Lower lobe of right lung (tissue), 2 donors: ENCODE measurements at regions not wholly inside any gene's neighbourhood (a gene's known extent, or its start where the extent isn't known, plus 50 kb on each side); places are given as distances from the start of the nearest gene placed in this dataset.
A peak's percentile ranks its signal among the peaks of the same experiment; 100 is the strongest.

Experiments used
- ATAC-seq, 2 donors: fragments of 200-7000 bp; cut with Tn5 transposase; one replicate each; pipeline ENCODE4 v1.9.1; 2020 to 2022; ENCODE audit warnings: mild to moderate bottlenecking in 2 of 2, moderate library complexity in 2 of 2
- DNase-seq: peaks from one replicate; pipeline ENCODE4 v3.0.0-alpha.2; 2020
- H3K27ac ChIP-seq: fragments of 200-600 bp; one replicate; pipeline ENCODE4 v1.8.0; 2022
- H3K27me3 ChIP-seq: fragments of 200-600 bp; one replicate; pipeline ENCODE4 v1.8.0; 2022; ENCODE audit warnings: low read depth
- H3K36me3 ChIP-seq: fragments of 200-600 bp; one replicate; pipeline ENCODE4 v1.8.0; 2022; ENCODE audit warnings: mild to moderate bottlenecking
- H3K4me1 ChIP-seq: fragments of 200-600 bp; one replicate; pipeline ENCODE4 v1.8.0; 2022
- H3K4me3 ChIP-seq: fragments of 200-600 bp; one replicate; pipeline ENCODE4 v1.8.0; 2022; ENCODE audit warnings: mild to moderate bottlenecking
- H3K9me3 ChIP-seq: fragments of 200-600 bp; one replicate; pipeline ENCODE4 v1.8.0; 2022
- CTCF ChIP-seq: fragments of 200-600 bp; IDR thresholded peaks from one replicate; pipeline ENCODE4 v1.8.0; 2022; ENCODE audit warnings: antibody characterized with exemption, mild to moderate bottlenecking
- intact Hi-C: fragments of 100-400 bp; cut with DNase I; formaldehyde crosslinking; loops from one replicate; pipeline ENCODE4 v1.11.0; 2022
- donor health status: DM: no; HTN: yes; CAD: no; lungs with severe emphysema.

DNA sequence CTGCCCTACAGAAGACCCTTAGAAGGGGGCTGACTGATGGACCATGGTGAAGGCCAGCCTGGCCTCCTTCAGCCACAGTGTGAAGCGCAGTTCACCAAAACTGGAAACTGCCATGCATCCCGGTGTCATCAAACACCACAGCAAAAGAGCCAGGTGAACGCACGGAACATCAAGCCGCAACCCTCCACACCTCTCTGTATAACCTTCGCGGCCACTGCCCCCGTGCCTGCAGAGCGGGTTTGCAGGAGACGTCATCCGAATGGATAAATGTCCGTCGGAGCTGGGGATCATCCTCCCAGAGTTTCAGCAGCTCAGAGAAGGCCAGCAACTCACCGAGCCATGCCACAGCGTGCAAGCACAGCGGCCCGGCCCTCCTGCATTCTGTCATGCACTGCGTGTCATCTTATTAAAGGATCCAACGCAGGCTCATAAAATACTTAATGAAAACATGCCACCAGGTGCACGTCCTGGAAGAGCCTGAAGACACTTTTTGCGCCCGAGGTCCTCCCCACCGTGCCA, 309.9 kb downstream of the BRD1 start:
- peaks cover 5% of the 10 kb centered on the region for H3K27me3 ChIP-seq
- ATAC-seq, result no peak
- no peaks in the 10 kb centered on the region for H3K9me3 ChIP-seq
- H3K27ac ChIP-seq, result no peak overlapping the region
- intact Hi-C loops, result no loop called here
- H3K4me3 ChIP-seq, result no peak overlapping the region
- no peaks in the 10 kb centered on the region for H3K36me3 ChIP-seq
- no peak for DNase-seq
- no peak for TF ChIP-seq CTCF
- no peaks in the 10 kb centered on the region for H3K4me1 ChIP-seq

- no peak for DNase-seq
These were observed 310.5 kb downstream of the BRD1 start for GRCh38 chr22:49517211-49517610.

DNA sequence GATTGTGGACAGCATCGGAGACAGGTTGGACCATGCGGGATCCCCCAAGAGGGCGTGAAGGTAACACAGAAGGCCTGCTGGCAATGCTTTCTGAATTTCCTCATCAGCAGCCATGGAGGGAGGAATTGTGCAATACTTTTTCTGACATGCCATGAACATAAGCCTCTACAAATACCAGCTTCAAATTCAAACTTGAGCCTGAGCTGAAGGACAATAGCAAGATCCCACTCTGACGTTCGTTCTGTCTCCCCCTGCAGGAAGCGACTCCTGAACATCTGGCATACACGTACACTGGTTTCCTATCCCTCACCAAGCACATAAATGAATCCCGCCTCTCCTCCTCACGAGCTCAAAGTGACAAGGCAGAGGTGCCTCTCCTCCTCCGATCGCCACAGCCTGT, 312.2 kb downstream of the BRD1 start:
- Histone ChIP-seq H3K4me3 (no peak overlapping the region), H3K27me3 (peaks cover 5% of the 10 kb centered on the region), H3K4me1 (no peaks in the 10 kb centered on the region), H3K9me3 (peaks cover 5% of the 10 kb centered on the region), H3K27ac (no peak overlapping the region), H3K36me3 (no peaks in the 10 kb centered on the region)
- no peak for TF ChIP-seq CTCF
- intact Hi-C loops, result no loop called here
- DNase-seq (no peak), ATAC-seq (no peak)

More at GRCh38 chr22:49517211-49517610, 310.5 kb downstream of the BRD1 start:
- ATAC-seq, result peak in 1 of 2 donors; percentile 9
- H3K36me3 ChIP-seq, result no peaks in the 10 kb centered on the region
- H3K9me3 ChIP-seq, result no peaks in the 10 kb centered on the region
- H3K4me3 ChIP-seq, result no peak overlapping the region
- intact Hi-C loops, result no loop called here
- no peak overlapping the region for H3K27ac ChIP-seq
- peaks cover 5% of the 10 kb centered on the region for H3K27me3 ChIP-seq
- no peaks in the 10 kb centered on the region for H3K4me1 ChIP-seq
- TF ChIP-seq CTCF, result no peak

DNA sequence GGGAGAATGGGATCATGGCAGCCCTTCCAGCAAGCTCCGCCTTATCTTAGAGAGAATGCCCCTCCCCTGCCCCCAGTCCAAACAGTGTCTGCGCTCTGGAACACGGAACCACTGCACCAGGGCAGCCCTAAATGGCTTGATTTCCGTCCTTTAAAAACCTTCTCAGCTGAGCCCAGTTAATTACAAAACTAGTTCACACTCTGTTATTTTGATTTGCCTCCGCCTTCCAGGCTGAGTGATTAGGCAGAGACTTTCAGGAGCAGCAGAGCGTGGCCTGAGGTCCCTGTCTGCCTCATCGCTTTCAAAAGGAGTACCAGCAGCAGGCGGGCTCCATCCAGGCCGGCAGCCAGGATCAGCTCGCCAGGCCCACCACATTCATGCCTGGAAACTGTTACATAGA, 313.0 kb downstream of the BRD1 start:
- ATAC-seq (no peak), DNase-seq (no peak)
- Histone ChIP-seq H3K27ac (no peak overlapping the region), H3K4me3 (no peak overlapping the region), H3K27me3 (peaks cover 5% of the 10 kb centered on the region), H3K9me3 (peaks cover 5% of the 10 kb centered on the region), H3K4me1 (no peaks in the 10 kb centered on the region), H3K36me3 (no peaks in the 10 kb centered on the region)
- intact Hi-C loops, result no loop called here
- no peak for TF ChIP-seq CTCF

DNA sequence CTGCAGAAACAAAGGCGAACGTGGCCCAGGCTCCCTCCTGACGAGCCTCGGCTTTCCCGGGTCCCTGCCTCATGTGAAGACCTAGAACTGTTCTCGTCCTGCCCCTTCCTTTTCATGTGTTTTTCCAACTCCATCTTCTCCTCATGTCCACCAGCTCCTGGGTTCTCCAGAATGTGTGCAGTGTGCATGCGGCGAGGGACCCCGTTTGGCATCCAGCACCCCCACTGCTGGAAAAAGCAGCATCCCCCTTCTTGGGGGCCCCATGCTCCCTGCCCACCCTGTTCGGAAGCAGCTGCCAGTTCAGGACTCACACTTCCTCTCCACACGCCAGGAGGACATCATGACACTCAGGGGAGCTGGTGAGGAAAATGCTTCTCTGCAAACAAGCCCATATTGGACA, 313.5 kb downstream of the BRD1 start:
- H3K4me1 ChIP-seq, result no peaks in the 10 kb centered on the region
- intact Hi-C loops, result no loop called here
- no peak for TF ChIP-seq CTCF
- ATAC-seq (no peak), DNase-seq (no peak)
- H3K27ac ChIP-seq, result no peak overlapping the region
- peaks cover 5% of the 10 kb centered on the region for H3K9me3 ChIP-seq
- no peak overlapping the region for H3K4me3 ChIP-seq
- peaks cover 5% of the 10 kb centered on the region for H3K27me3 ChIP-seq
- H3K36me3 ChIP-seq, result no peaks in the 10 kb centered on the region

DNA sequence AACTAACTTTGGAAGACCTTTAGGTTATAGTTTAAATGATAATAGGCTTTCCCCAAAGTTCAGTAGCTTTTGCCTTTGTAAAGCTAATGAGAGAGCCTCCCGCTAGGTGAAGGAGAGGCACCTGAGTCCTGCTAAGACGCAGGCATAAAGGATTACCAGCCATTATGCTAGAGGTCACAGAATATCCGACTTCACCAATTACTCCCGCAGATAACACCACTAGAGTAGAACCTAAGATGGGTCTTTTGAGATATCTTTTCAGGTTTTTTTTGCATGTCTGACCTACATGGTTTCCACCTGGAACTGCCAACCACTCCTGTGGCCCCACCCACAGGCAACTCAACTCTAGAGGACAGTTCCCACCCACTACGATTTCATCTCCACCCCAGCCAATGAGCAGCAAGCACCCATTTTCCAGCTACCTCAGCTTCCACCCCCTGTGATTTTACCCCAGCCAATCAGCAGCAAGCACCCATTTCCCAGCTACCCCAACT, 314.3 kb downstream of the BRD1 start:
- Histone ChIP-seq H3K27me3 (no peaks in the 10 kb centered on the region), H3K4me1 (no peaks in the 10 kb centered on the region), H3K36me3 (no peaks in the 10 kb centered on the region), H3K27ac (no peak overlapping the region), H3K4me3 (no peak overlapping the region), H3K9me3 (peaks cover 5% of the 10 kb centered on the region)
- DNase-seq (no peak), ATAC-seq (no peak)
- intact Hi-C loops, result no loop called here
- TF ChIP-seq CTCF, result no peak
